ENCODE measurements at regions not wholly inside any gene's neighbourhood (a gene's known extent, or its start where the extent isn't known, plus 50 kb on each side); places are given as distances from the start of the nearest gene placed in this dataset.

DNA sequence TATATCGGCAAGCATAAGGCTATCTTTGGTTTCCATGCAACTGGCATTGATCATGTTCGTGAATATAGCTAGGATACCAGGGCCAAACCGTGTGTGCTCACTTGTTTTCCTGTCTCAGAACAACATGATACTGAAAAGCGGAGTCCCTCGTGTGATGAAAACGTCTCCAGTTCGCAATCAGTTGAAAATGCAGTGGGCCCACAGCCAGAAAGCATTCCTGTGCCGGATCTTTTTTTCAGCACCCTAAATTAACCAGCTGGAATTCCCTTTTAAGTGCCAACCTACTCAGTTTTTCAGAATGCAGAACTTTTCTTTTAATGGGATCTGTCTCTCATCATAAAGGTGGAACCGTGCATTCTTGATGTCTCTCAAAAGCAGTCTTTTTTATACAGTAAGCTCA, 130.8 kb upstream of the FRG1 start:
- TF ChIP-seq, protein P1, sequence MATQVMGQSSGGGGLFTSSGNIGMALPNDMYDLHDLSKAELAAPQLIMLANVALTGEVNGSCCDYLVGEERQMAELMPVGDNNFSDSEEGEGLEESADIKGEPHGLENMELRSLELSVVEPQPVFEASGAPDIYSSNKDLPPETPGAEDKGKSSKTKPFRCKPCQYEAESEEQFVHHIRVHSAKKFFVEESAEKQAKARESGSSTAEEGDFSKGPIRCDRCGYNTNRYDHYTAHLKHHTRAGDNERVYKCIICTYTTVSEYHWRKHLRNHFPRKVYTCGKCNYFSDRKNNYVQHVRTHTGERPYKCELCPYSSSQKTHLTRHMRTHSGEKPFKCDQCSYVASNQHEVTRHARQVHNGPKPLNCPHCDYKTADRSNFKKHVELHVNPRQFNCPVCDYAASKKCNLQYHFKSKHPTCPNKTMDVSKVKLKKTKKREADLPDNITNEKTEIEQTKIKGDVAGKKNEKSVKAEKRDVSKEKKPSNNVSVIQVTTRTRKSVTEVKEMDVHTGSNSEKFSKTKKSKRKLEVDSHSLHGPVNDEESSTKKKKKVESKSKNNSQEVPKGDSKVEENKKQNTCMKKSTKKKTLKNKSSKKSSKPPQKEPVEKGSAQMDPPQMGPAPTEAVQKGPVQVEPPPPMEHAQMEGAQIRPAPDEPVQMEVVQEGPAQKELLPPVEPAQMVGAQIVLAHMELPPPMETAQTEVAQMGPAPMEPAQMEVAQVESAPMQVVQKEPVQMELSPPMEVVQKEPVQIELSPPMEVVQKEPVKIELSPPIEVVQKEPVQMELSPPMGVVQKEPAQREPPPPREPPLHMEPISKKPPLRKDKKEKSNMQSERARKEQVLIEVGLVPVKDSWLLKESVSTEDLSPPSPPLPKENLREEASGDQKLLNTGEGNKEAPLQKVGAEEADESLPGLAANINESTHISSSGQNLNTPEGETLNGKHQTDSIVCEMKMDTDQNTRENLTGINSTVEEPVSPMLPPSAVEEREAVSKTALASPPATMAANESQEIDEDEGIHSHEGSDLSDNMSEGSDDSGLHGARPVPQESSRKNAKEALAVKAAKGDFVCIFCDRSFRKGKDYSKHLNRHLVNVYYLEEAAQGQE (IDR thresholded peaks at IDR 0.05; ENCODE audit: insufficient read depth in 1 of 2, low read depth in 2 of 2, low read length in 2 of 2) = no peak
- no peak for TF ChIP-seq POLR2AphosphoS5 (IDR thresholded peaks at IDR 0.05; ENCODE audit: low read depth, low read length)
